MM.1S (cell line): ENCODE measurements at regions not wholly inside any gene's neighbourhood (a gene's known extent, or its start where the extent isn't known, plus 50 kb on each side); places are given as distances from the start of the nearest gene placed in this dataset.

ENCODE experiments used
- CTCF ChIP-seq: fragments of 300-600 bp; sonication (generic); IDR thresholded peaks from 2 replicates; pipeline ENCODE4 v1.5.1; 2016; ENCODE audit warnings: antibody characterized with exemption, low read length, mixed read lengths
- EZH2 ChIP-seq: fragments of 300-600 bp; sonication (generic); optimal IDR thresholded peaks from 2 replicates; pipeline ENCODE3; 2017; ENCODE audit warnings: low read depth, mild to moderate bottlenecking, antibody characterized with exemption, low read length, mixed read lengths

GRCh38 chrX:116009861-116010710, 160.5 kb upstream of the AGTR2 start:
- TF ChIP-seq CTCF (no peak), EZH2 (no peak)
